ENCODE measurements at regions not wholly inside any gene's neighbourhood (a gene's known extent, or its start where the extent isn't known, plus 50 kb on each side); places are given as distances from the start of the nearest gene placed in this dataset.

- H3K4me1 Mint-ChIP-seq (ENCODE audit: low read depth, unreplicated experiment) = no peaks in the 10 kb centered on the region
- CTCF ChIA-PET = no interaction called here
- BruUV-seq (replicated peaks) = no TSS peak
- no peaks in the 10 kb centered on the region for H3K9me3 Mint-ChIP-seq (ENCODE audit: low read depth, unreplicated experiment)
- no peak for TF ChIP-seq CTCF (IDR thresholded peaks at IDR 0.05; ENCODE audit: unreplicated experiment)
- H3K27me3 Mint-ChIP-seq (ENCODE audit: unreplicated experiment) = peaks cover 8% of the 10 kb centered on the region
- intact Hi-C loops (cut with micrococcal nuclease; ENCODE audit: unreplicated experiment) = no loop called here
- H3K4me3 Mint-ChIP-seq (ENCODE audit: low read depth, unreplicated experiment) = no peak overlapping the region
- H3K36me3 Mint-ChIP-seq (ENCODE audit: insufficient read depth, unreplicated experiment) = no peaks in the 10 kb centered on the region
- H3K27ac Mint-ChIP-seq (ENCODE audit: unreplicated experiment) = no peak overlapping the region
- DNase-seq = no peak
Observed at GRCh38 chr9:99579964-99580363, 241.7 kb upstream of the NR4A3 start.

- H3K27me3 Mint-ChIP-seq (ENCODE audit: unreplicated experiment) = peaks cover 8% of the 10 kb centered on the region
- no peak overlapping the region for H3K4me3 Mint-ChIP-seq (ENCODE audit: low read depth, unreplicated experiment)
- intact Hi-C loops (cut with micrococcal nuclease; ENCODE audit: unreplicated experiment) = no loop called here
- H3K36me3 Mint-ChIP-seq (ENCODE audit: insufficient read depth, unreplicated experiment) = no peaks in the 10 kb centered on the region
- no peaks in the 10 kb centered on the region for H3K4me1 Mint-ChIP-seq (ENCODE audit: low read depth, unreplicated experiment)
- no peak overlapping the region for H3K27ac Mint-ChIP-seq (ENCODE audit: unreplicated experiment)
- DNase-seq = no peak
- no TSS peak for BruUV-seq (replicated peaks)
- CTCF ChIA-PET = no interaction called here
- H3K9me3 Mint-ChIP-seq (ENCODE audit: low read depth, unreplicated experiment) = no peaks in the 10 kb centered on the region
- TF ChIP-seq CTCF (IDR thresholded peaks at IDR 0.05; ENCODE audit: unreplicated experiment) = no peak
Observed at GRCh38 chr9:99582814-99583213, 238.9 kb upstream of the NR4A3 start.

- Mint-ChIP-seq H3K27me3 (ENCODE audit: unreplicated experiment) (peaks cover 5% of the 10 kb centered on the region), H3K4me3 (ENCODE audit: low read depth, unreplicated experiment) (no peak overlapping the region), H3K9me3 (ENCODE audit: low read depth, unreplicated experiment) (no peaks in the 10 kb centered on the region), H3K36me3 (ENCODE audit: insufficient read depth, unreplicated experiment) (no peaks in the 10 kb centered on the region), H3K4me1 (ENCODE audit: low read depth, unreplicated experiment) (no peaks in the 10 kb centered on the region), H3K27ac (ENCODE audit: unreplicated experiment) (no peak overlapping the region)
- no peak for TF ChIP-seq CTCF (IDR thresholded peaks at IDR 0.05; ENCODE audit: unreplicated experiment)
- CTCF ChIA-PET = no interaction called here
- intact Hi-C loops (cut with micrococcal nuclease; ENCODE audit: unreplicated experiment) = no loop called here
- no TSS peak for BruUV-seq (replicated peaks)
- DNase-seq = no peak
Observed at GRCh38 chr9:99588299-99588698, 233.4 kb upstream of the NR4A3 start.

- H3K4me1 Mint-ChIP-seq (ENCODE audit: low read depth, unreplicated experiment) = no peaks in the 10 kb centered on the region
- no peak for TF ChIP-seq CTCF (IDR thresholded peaks at IDR 0.05; ENCODE audit: unreplicated experiment)
- no peak for DNase-seq
- H3K4me3 Mint-ChIP-seq (ENCODE audit: low read depth, unreplicated experiment) = no peak overlapping the region
- CTCF ChIA-PET = no interaction called here
- H3K27ac Mint-ChIP-seq (ENCODE audit: unreplicated experiment) = no peak overlapping the region
- H3K27me3 Mint-ChIP-seq (ENCODE audit: unreplicated experiment) = peaks cover under 1% of the 10 kb centered on the region
- H3K9me3 Mint-ChIP-seq (ENCODE audit: low read depth, unreplicated experiment) = no peaks in the 10 kb centered on the region
- no TSS peak for BruUV-seq (replicated peaks)
- no peaks in the 10 kb centered on the region for H3K36me3 Mint-ChIP-seq (ENCODE audit: insufficient read depth, unreplicated experiment)
- intact Hi-C loops (cut with micrococcal nuclease; ENCODE audit: unreplicated experiment) = no loop called here
Observed at GRCh38 chr9:99588747-99589146, 232.9 kb upstream of the NR4A3 start.

- no peaks in the 10 kb centered on the region for H3K36me3 Mint-ChIP-seq (ENCODE audit: insufficient read depth, unreplicated experiment)
- H3K27ac Mint-ChIP-seq (ENCODE audit: unreplicated experiment) = no peak overlapping the region
- no peak overlapping the region for H3K4me3 Mint-ChIP-seq (ENCODE audit: low read depth, unreplicated experiment)
- H3K27me3 Mint-ChIP-seq (ENCODE audit: unreplicated experiment) = no peaks in the 10 kb centered on the region
- no peak for DNase-seq
- no peaks in the 10 kb centered on the region for H3K9me3 Mint-ChIP-seq (ENCODE audit: low read depth, unreplicated experiment)
- TF ChIP-seq CTCF (IDR thresholded peaks at IDR 0.05; ENCODE audit: unreplicated experiment) = no peak
- intact Hi-C loops (cut with micrococcal nuclease; ENCODE audit: unreplicated experiment) = no loop called here
- CTCF ChIA-PET = no interaction called here
- BruUV-seq (replicated peaks) = no TSS peak
- H3K4me1 Mint-ChIP-seq (ENCODE audit: low read depth, unreplicated experiment) = no peaks in the 10 kb centered on the region
Observed at GRCh38 chr9:99590410-99590809, 231.3 kb upstream of the NR4A3 start.
